ENCODE measurements at regions not wholly inside any gene's neighbourhood (a gene's known extent, or its start where the extent isn't known, plus 50 kb on each side); places are given as distances from the start of the nearest gene placed in this dataset.

- TF ChIP-seq CTCF (IDR thresholded peaks at IDR 0.05 in 8 of 11, conservative IDR thresholded peaks at IDR 0.05 in 3 of 11) (no peak), POLR2AphosphoS5 (IDR thresholded peaks at IDR 0.05) (no peak), POLR2A (IDR thresholded peaks at IDR 0.05) (no peak)
Observed at GRCh38 chr22:48874956-48875355, 952.7 kb downstream of the BRD1 start.

Measured in spleen (tissue), 7 donors.